ENCODE measurements at regions not wholly inside any gene's neighbourhood (a gene's known extent, or its start where the extent isn't known, plus 50 kb on each side); places are given as distances from the start of the nearest gene placed in this dataset.

DNA sequence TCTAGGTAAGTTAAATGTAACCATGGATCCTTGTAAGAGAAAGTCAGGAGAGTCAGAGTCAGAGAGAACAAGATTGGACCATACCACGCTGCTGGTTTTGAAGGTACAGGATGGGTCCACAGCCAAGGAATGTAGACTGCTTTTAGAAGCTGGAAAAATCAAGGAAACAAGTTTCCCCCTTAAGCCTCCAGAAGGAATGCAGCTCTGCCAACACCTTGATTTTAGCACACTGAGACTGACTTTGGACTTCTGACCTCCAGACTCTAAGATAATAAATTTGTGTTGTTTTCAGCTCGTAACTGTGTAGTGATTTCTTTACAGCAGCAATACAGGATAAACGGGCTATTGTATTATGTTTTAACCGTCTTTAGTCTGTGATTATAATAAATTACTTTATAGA, 108.0 kb upstream of the USP38 start:
- ATAC-seq: no peak
- TF ChIP-seq SNAI2 (CRISPR knock-in tag; IDR thresholded peaks at IDR 0.05): no peak
- no peak for TF ChIP-seq PATZ1 (CRISPR knock-in tag; IDR thresholded peaks at IDR 0.05; ENCODE audit: borderline replicate concordance)
- TF ChIP-seq ESRRG (CRISPR knock-in tag; IDR thresholded peaks at IDR 0.05): no peak
- TF ChIP-seq, protein P1, sequence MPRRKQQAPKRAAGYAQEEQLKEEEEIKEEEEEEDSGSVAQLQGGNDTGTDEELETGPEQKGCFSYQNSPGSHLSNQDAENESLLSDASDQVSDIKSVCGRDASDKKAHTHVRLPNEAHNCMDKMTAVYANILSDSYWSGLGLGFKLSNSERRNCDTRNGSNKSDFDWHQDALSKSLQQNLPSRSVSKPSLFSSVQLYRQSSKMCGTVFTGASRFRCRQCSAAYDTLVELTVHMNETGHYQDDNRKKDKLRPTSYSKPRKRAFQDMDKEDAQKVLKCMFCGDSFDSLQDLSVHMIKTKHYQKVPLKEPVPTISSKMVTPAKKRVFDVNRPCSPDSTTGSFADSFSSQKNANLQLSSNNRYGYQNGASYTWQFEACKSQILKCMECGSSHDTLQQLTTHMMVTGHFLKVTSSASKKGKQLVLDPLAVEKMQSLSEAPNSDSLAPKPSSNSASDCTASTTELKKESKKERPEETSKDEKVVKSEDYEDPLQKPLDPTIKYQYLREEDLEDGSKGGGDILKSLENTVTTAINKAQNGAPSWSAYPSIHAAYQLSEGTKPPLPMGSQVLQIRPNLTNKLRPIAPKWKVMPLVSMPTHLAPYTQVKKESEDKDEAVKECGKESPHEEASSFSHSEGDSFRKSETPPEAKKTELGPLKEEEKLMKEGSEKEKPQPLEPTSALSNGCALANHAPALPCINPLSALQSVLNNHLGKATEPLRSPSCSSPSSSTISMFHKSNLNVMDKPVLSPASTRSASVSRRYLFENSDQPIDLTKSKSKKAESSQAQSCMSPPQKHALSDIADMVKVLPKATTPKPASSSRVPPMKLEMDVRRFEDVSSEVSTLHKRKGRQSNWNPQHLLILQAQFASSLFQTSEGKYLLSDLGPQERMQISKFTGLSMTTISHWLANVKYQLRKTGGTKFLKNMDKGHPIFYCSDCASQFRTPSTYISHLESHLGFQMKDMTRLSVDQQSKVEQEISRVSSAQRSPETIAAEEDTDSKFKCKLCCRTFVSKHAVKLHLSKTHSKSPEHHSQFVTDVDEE (CRISPR knock-in tag; IDR thresholded peaks at IDR 0.05): no peak
- no peak for TF ChIP-seq BACH2 (CRISPR knock-in tag; IDR thresholded peaks at IDR 0.05; ENCODE audit: borderline replicate concordance)
- no peak for TF ChIP-seq RARB (CRISPR knock-in tag; IDR thresholded peaks at IDR 0.05)
- TF ChIP-seq POU6F1 (CRISPR knock-in tag; IDR thresholded peaks at IDR 0.05; ENCODE audit: borderline replicate concordance, low read depth): no peak
- no peak for TF ChIP-seq PPARA (CRISPR knock-in tag; IDR thresholded peaks at IDR 0.05; ENCODE audit: borderline replicate concordance)
- TF ChIP-seq TCF4 (CRISPR knock-in tag; IDR thresholded peaks at IDR 0.05; ENCODE audit: borderline replicate concordance): no peak
- TF ChIP-seq ZFP30 (CRISPR knock-in tag; IDR thresholded peaks at IDR 0.05): no peak

GRCh38 chr4:143082701-143083100, 102.0 kb upstream of the USP38 start:
- no peak for TF ChIP-seq ZNF70 (CRISPR knock-in tag; IDR thresholded peaks at IDR 0.05)
- no peak for TF ChIP-seq ARNTL (CRISPR knock-in tag; IDR thresholded peaks at IDR 0.05; ENCODE audit: borderline replicate concordance, low read depth)
- TF ChIP-seq, protein P2, sequence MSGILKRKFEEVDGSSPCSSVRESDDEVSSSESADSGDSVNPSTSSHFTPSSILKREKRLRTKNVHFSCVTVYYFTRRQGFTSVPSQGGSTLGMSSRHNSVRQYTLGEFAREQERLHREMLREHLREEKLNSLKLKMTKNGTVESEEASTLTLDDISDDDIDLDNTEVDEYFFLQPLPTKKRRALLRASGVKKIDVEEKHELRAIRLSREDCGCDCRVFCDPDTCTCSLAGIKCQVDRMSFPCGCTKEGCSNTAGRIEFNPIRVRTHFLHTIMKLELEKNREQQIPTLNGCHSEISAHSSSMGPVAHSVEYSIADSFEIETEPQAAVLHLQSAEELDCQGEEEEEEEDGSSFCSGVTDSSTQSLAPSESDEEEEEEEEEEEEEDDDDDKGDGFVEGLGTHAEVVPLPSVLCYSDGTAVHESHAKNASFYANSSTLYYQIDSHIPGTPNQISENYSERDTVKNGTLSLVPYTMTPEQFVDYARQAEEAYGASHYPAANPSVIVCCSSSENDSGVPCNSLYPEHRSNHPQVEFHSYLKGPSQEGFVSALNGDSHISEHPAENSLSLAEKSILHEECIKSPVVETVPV (CRISPR knock-in tag; IDR thresholded peaks at IDR 0.05): no peak
- TF ChIP-seq ZNF565 (CRISPR knock-in tag; conservative IDR thresholded peaks at IDR 0.05; ENCODE audit: low read depth): no peak
- TF ChIP-seq TOX (CRISPR knock-in tag; IDR thresholded peaks at IDR 0.05; ENCODE audit: borderline replicate concordance): no peak
- no peak for TF ChIP-seq CSDC2 (CRISPR knock-in tag; IDR thresholded peaks at IDR 0.05)
- no peak for TF ChIP-seq ZNF8 (CRISPR knock-in tag; IDR thresholded peaks at IDR 0.05)
- no peak for TF ChIP-seq ESRRG (CRISPR knock-in tag; IDR thresholded peaks at IDR 0.05)
- no peak for TF ChIP-seq ISL1 (CRISPR knock-in tag; IDR thresholded peaks at IDR 0.05)
- no peak for TF ChIP-seq TCF4 (CRISPR knock-in tag; IDR thresholded peaks at IDR 0.05; ENCODE audit: borderline replicate concordance)
- no peak for ATAC-seq

GRCh38 chr4:143083756-143084472, 100.8 kb upstream of the USP38 start:
- TF ChIP-seq ZNF70 (CRISPR knock-in tag; IDR thresholded peaks at IDR 0.05) (no peak), GLIS3 (CRISPR knock-in tag; IDR thresholded peaks at IDR 0.05) (no peak), SNAI2 (CRISPR knock-in tag; IDR thresholded peaks at IDR 0.05) (no peak), CSDC2 (CRISPR knock-in tag; IDR thresholded peaks at IDR 0.05) (no peak), TCF4 (CRISPR knock-in tag; IDR thresholded peaks at IDR 0.05; ENCODE audit: borderline replicate concordance) (no peak), PPARA (CRISPR knock-in tag; IDR thresholded peaks at IDR 0.05; ENCODE audit: borderline replicate concordance) (no peak), RARB (CRISPR knock-in tag; IDR thresholded peaks at IDR 0.05) (no peak), ESRRG (CRISPR knock-in tag; IDR thresholded peaks at IDR 0.05) (no peak), PATZ1 (CRISPR knock-in tag; IDR thresholded peaks at IDR 0.05; ENCODE audit: borderline replicate concordance) (no peak), ZC3H10 (CRISPR knock-in tag; IDR thresholded peaks at IDR 0.05) (no peak)
- TF ChIP-seq, protein P1 (CRISPR knock-in tag; IDR thresholded peaks at IDR 0.05): no peak

More at GRCh38 chr4:143083756-143084472, 100.8 kb upstream of the USP38 start:
- no peak for ATAC-seq

Measured in SK-N-SH treated with all-trans-retinoic acid at 6 μM for 48 hours (cell line).